GM21786 (cell line): ENCODE measurements at regions not wholly inside any gene's neighbourhood (a gene's known extent, or its start where the extent isn't known, plus 50 kb on each side); places are given as distances from the start of the nearest gene placed in this dataset.

ENCODE experiments used
- ATAC-seq: cut with Tn5 transposase; IDR thresholded peaks from one replicate; pipeline ENCODE4 v1.9.1; 2021; ENCODE audit not compliant: unreplicated experiment

- ATAC-seq = no peak
Measured at GRCh38 chr13:39159393-39159792, 121.1 kb downstream of the NHLRC3 start.

GRCh38 chr13:39159846-39160370 lies 121.7 kb downstream of the NHLRC3 start:
- no peak for ATAC-seq

- ATAC-seq = no peak
Measured at GRCh38 chr13:39167018-39167417, 128.8 kb downstream of the NHLRC3 start.

GRCh38 chr13:39170711-39171110 lies 132.5 kb downstream of the NHLRC3 start:
- no peak for ATAC-seq

- no peak for ATAC-seq
Measured at GRCh38 chr13:39185326-39185725, 147.1 kb downstream of the NHLRC3 start.

- no peak for ATAC-seq
Measured at GRCh38 chr13:39186205-39186875, 148.1 kb downstream of the NHLRC3 start.

- no peak for ATAC-seq
Measured at GRCh38 chr13:39189778-39190177, 151.5 kb downstream of the NHLRC3 start.

- ATAC-seq = peak; percentile 64
Measured at GRCh38 chr13:39196965-39197646, 158.8 kb downstream of the NHLRC3 start.

- peak; percentile 18 for ATAC-seq
Measured at GRCh38 chr13:39197647-39198007, 159.4 kb downstream of the NHLRC3 start.

GRCh38 chr13:39200249-39200910 lies 162.1 kb downstream of the NHLRC3 start:
- ATAC-seq = no peak

- ATAC-seq = no peak
Measured at GRCh38 chr13:39201180-39201579, 162.9 kb downstream of the NHLRC3 start.

- ATAC-seq = no peak
Measured at GRCh38 chr13:39202746-39203145, 164.5 kb downstream of the NHLRC3 start.

- no peak for ATAC-seq
Measured at GRCh38 chr13:39208636-39209035, 170.4 kb downstream of the NHLRC3 start.

- ATAC-seq = no peak
Measured at GRCh38 chr13:39209731-39210531, 171.7 kb downstream of the NHLRC3 start.

GRCh38 chr13:39210961-39211534 lies 172.8 kb downstream of the NHLRC3 start:
- ATAC-seq = no peak

GRCh38 chr13:39215971-39216370 lies 177.7 kb downstream of the NHLRC3 start:
- no peak for ATAC-seq

GRCh38 chr13:39217471-39217870 lies 179.2 kb downstream of the NHLRC3 start:
- no peak for ATAC-seq

GRCh38 chr13:39224671-39225240 lies 186.5 kb downstream of the NHLRC3 start:
- no peak for ATAC-seq

GRCh38 chr13:39225860-39226259 lies 187.6 kb downstream of the NHLRC3 start:
- no peak for ATAC-seq

- no peak for ATAC-seq
Measured at GRCh38 chr13:39226359-39226758, 188.1 kb downstream of the NHLRC3 start.
